ENCODE measurements at regions not wholly inside any gene's neighbourhood (a gene's known extent, or its start where the extent isn't known, plus 50 kb on each side); places are given as distances from the start of the nearest gene placed in this dataset.
A peak's percentile ranks its signal among the peaks of the same experiment; 100 is the strongest.

DNA sequence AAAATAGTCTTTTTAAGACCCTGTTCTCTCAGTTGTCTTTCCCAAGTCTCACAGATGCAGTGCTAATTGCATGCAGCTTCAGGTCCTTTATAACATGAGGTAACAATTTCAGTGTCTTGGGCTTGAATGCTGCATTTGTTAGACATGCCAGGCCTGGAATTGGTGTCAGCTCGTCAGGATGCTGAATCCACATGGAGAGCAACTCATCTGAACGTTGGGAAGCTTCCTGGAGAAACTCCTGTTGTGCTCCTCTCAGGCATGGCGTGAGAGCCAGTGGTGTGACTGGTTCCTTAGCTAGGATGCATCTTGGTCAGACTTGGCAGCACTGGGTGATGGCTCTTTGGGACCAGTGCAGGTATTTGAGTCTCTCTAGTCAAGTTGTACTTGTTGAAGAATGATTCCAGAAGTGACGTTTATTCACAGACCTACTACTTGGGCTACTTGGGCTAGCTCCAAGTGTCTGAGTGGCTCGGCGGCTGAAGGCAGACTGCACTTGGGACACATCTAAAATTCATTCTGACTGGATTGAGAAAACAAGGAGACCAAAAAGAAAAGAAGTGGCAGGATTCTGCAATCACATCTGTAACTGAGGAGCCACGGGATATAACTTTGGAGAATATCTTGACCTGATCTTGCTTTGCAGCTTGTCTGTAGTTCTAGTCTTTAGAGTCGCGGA lies 134.8 kb upstream of the ARHGAP5 start:
- peaks cover 0 to 20% (median 6%) of the 10 kb centered on the region in 12 donors for H3K4me1 ChIP-seq
- 67 to 78% (median 72%) methylated on average over 9 of the region's 9 CpGs for WGBS, 4 donors
- H3K4me3 ChIP-seq, result no peak overlapping the region
- no peaks in the 10 kb centered on the region for H3K27me3 ChIP-seq
- no peak for TF ChIP-seq POLR2A (IDR thresholded peaks at IDR 0.05)
- TF ChIP-seq CTCF (IDR thresholded peaks at IDR 0.05), result no peak
- H3K9me3 ChIP-seq, result no peaks in the 10 kb centered on the region
- DNase-seq (no peak), ATAC-seq (no peak)
- no peaks in the 10 kb centered on the region for H3K36me3 ChIP-seq
- intact Hi-C loops (cut with DNase I), result no loop called here
- H3K27ac ChIP-seq, result no peak overlapping the region

DNA sequence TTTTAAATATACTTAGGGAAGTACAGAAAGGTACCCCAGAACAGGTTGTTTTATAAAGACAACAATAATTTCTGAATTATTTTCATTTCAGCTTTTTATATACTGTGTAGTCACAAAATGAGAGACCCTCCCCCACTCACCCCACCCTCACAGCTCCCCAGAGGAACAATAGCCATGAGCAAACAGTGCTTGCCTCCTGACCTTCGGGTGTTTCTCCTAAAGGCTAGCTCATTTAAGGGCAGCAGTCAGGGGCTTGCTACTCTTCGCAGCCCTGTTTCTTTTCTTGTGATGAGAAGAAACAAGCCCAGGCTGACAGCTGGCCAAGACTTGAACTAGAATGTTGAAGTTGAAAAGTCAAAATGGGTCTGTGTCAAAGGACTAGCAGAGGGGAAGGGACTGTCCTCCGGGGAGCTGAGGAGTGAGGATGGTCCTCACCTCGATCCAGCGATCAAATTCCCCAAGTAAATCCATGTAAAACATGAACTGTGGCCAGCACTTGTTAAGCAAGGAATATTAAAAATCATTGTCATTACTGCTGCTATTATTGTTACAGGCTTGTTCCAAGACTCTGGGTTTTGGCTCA lies 133.8 kb upstream of the ARHGAP5 start:
- no peak for TF ChIP-seq CTCF (IDR thresholded peaks at IDR 0.05)
- TF ChIP-seq POLR2A (IDR thresholded peaks at IDR 0.05), result no peak
- no peaks in the 10 kb centered on the region for H3K36me3 ChIP-seq
- WGBS, 4 donors, result 78 to 90% (median 85%) methylated on average over 5 of the region's 5 CpGs
- no peaks in the 10 kb centered on the region for H3K9me3 ChIP-seq
- no peak for ATAC-seq
- no peak overlapping the region for H3K4me3 ChIP-seq
- no peaks in the 10 kb centered on the region for H3K27me3 ChIP-seq
- intact Hi-C loops (cut with DNase I), result no loop called here
- peaks cover 0 to 28% (median 0%) of the 10 kb centered on the region in 12 donors for H3K4me1 ChIP-seq
- no peak for DNase-seq
- H3K27ac ChIP-seq, result no peak overlapping the region

DNA sequence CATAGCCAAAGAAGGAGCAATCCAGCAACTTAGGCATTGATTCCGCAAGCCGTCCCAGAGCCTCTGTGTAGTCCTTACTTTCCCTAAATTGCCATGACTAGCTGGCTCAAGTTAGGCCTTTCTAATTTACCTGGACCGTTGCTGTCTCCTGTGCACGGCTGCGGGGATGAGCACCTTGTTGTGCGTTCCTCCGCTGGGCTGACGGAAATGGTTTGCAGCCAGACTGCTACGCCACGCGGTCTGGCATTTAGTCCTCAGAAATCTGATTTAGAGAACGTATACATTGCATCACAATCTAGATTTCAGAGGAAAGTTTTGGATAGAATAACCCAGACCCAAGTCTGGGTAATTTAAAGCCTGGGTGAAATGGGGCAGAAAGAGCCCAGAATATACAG lies 133.2 kb upstream of the ARHGAP5 start:
- peaks cover 0 to 29% (median 0%) of the 10 kb centered on the region in 12 donors for H3K4me1 ChIP-seq
- no peak for ATAC-seq
- intact Hi-C loops (cut with DNase I), result no loop called here
- no peak for TF ChIP-seq CTCF (IDR thresholded peaks at IDR 0.05)
- TF ChIP-seq POLR2A (IDR thresholded peaks at IDR 0.05), result no peak
- H3K27me3 ChIP-seq, result no peaks in the 10 kb centered on the region
- no peak for DNase-seq
- no peaks in the 10 kb centered on the region for H3K36me3 ChIP-seq
- H3K27ac ChIP-seq, result no peak overlapping the region
- H3K4me3 ChIP-seq, result no peak overlapping the region
- 98 to 100% (median 98%) methylated on average over 9 to 12 of the region's 12 CpGs for WGBS, 4 donors
- no peaks in the 10 kb centered on the region for H3K9me3 ChIP-seq

DNA sequence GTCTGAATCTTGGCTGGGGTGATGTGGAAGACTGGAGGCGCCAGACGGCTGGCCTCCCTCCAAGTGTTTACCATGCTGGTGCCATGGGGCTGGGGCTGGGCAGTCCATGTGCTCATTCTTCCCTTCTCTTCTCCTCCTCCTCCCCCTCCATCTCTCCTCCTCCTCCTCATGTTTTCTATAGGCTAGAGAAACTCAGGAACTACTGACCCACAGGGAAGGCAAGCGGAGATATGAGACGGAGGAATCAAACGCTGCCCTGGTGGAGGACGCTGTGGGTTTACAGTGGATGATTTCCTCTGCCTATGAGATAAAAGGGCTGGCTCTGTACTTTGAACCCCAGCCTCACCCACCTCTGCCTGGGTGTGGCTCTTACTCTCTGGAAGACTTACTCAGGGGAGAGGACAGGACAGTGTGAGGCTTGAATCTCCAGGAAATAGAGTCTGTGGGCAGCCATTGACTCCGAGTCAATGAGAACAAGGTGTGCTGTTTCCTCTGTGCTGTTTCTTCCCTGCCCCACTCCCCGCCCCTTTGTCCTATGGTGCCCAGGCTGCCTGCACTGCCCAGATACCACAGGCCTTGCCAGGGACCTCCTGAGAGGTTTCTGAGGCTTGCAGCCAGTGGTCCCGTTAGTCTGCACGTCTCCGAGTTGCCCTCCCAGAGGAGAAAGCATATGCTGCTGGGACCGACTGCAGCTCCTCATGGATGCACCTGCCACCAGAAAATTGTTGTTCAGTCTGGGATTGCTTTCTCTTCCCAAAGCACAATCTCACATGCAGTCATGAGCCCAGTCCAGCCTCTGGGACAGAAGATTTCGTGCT lies 132.6 kb upstream of the ARHGAP5 start:
- intact Hi-C loops (cut with DNase I), result no loop called here
- Histone ChIP-seq H3K36me3 (no peaks in the 10 kb centered on the region), H3K9me3 (no peaks in the 10 kb centered on the region), H3K27me3 (no peaks in the 10 kb centered on the region), H3K4me1 (peaks cover 0 to 29% (median 0%) of the 10 kb centered on the region in 12 donors), H3K4me3 (no peak overlapping the region), H3K27ac (no peak overlapping the region)
- DNase-seq (no peak), ATAC-seq (peak in 2 of 4 donors; percentile 27)
- 56 to 90% (median 61%) methylated on average over 10 to 13 of the region's 13 CpGs for WGBS, 4 donors
- no peak for TF ChIP-seq CTCF (IDR thresholded peaks at IDR 0.05)
- TF ChIP-seq POLR2A (IDR thresholded peaks at IDR 0.05), result no peak

Measured in heart left ventricle (tissue), 16 donors.